HG03039 (cell line): ENCODE measurements at regions not wholly inside any gene's neighbourhood (a gene's known extent, or its start where the extent isn't known, plus 50 kb on each side); places are given as distances from the start of the nearest gene placed in this dataset.

Source experiments
- ATAC-seq: cut with Tn5 transposase; IDR thresholded peaks from one replicate; pipeline ENCODE4 v1.9.1; 2021; ENCODE audit warnings: mild to moderate bottlenecking, moderate library complexity; ENCODE audit not compliant: unreplicated experiment

DNA sequence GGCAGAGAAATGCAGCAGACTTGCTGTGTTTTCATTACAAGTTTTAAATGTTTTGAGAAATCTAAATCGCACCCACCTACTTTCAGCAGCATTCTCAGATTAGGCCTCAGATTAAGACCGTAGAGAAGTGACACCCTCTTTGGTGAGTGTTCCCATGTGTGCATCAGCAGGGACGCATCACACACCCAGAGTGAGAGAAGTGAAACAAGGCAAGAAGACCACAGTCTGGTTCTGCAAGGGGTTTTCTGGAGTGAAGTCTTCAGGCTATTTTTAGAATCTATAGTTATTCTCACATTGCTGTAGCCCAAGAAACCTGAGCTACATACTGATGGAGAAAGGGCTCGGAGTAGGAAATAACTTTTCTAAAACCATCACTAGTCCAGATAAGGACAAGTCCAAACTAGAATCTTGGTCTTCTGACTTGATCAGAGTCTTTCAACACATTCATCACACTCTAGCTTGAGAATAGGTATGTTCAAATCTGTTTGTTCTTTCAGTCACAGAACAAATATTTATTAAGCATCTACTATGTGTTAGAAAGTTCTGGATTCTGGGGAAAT, 1216.6 kb upstream of the PIK3C3 start:
- no peak for ATAC-seq

DNA sequence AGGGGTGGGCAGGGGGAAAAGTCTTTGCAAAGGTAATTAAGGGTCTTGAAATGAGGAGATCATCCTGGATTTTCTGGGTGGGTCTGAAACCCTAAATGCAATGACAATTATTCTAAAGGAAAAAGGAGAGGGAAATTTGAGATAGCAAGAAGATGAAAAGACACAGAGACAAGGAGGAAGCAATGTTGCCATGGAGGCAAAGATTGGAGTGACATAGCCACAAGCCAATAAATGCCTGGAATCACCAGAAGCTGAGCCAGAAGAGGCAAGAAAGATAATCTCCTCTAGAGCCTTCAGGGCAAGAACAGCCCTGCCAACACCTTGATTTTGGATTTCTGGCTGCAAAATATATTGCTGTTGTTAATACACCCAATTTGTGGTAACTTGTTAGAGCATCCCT, 1246.3 kb upstream of the PIK3C3 start:
- no peak for ATAC-seq

DNA sequence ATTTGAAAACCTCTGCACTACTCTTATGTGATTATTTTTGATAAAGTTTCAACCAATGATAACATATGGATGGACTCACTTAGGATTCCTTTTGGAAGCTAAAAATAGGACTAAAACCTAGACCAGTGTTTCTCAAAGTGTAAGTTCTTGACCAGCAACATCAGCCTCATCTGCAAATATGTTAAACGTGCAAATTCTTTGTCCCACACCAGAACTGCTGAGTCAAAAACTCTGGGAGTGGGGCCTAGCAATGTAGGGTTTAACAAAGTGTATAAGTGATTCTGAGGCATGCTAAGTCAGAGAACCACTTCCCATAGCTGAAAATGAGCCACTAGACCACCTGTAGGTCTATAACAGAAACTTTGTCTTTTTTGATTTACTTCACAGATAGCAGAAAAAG, 1247.2 kb upstream of the PIK3C3 start:
- no peak for ATAC-seq

DNA sequence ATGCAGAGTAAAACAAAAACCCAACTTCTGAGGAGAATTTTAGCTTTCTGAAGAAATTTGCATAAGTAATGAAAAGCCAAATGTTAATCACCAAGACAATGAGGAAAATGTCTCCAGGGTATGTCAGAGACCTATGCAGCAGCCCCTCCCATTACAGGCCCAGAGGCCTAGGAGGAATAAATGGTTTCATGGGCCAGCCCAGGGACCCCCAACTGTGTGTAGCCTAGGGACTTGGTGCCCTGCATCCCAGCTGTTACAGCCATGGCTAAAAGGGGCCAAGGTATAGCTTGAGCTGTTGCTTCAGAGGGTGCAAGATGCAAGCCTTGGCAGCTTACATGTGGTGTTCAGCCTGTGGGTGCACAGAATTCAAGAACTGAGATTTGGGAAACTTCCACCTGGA, 1256.9 kb upstream of the PIK3C3 start:
- no peak for ATAC-seq

DNA sequence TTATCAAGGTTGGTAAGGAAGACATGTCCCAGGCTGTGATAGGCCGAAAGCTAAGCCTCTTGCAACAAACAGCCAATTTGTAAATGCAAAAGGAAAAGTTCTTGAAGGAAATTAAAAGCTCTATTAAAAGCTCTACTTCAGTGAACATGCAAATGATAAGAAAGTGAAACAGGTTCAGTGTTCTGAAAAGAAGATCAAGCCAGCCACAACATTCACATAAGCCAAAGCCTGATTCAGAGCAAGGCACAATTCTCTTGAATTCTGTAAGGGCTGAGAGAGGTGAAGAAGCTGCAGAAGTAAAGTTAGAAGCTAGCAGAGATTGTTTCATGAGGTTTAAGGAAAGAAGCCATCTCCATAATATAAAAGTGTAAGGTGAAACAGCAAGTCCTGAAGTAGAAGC, 1259.5 kb upstream of the PIK3C3 start:
- no peak for ATAC-seq

DNA sequence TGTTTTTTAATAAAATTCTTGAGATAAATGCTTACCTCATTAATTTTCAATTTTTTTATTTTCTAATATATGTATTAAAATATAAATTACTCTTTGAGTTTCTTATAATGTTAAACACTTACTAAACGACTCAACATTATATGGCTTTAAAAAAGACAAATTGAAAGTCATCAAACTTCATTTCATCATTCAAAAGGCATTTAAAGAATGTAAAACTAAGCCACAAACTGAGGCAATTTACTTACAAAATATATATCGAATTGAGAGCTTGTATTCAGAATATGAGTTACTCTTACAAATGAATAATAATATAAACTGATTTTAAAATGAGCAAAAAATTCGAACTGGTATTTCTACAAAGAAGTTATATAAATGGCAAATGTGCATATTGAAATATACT, 1262.2 kb upstream of the PIK3C3 start:
- no peak for ATAC-seq

DNA sequence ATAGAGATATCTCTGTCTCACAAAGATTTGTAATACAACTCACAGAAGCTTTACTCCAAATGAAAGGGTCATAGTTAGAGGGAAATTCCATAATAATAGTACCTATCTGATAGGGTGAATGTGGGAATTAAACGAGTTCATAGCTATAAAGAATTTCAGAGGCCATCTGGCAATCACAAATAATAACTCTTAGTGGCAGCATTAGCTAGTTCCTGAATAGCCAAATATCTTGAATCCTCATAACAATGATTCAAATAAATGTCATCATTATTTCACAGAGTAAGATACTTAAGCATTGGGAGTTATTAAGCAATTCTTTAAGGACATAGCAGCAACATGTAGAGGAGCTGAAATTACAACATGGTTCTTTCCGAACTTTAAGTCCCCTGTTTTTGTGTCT, 1265.0 kb upstream of the PIK3C3 start:
- no peak for ATAC-seq

DNA sequence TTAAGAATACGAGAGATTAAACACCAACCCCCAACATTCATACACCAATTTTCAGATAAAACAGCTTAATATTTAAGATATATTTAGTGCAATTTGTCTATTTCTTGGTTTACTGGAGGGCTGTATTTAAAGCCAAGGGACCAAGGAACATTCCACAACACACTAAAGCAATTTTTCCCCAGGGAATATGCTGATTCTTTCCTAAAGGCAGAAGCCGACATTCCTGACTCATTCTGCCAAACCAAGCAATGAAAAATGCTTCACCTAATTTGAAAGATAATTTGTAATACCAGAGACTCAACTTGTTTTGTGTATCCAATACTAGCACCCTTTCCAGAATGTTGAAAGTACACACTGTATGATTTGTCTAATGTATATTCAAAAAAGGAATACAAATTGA, 1267.6 kb upstream of the PIK3C3 start:
- ATAC-seq = no peak

DNA sequence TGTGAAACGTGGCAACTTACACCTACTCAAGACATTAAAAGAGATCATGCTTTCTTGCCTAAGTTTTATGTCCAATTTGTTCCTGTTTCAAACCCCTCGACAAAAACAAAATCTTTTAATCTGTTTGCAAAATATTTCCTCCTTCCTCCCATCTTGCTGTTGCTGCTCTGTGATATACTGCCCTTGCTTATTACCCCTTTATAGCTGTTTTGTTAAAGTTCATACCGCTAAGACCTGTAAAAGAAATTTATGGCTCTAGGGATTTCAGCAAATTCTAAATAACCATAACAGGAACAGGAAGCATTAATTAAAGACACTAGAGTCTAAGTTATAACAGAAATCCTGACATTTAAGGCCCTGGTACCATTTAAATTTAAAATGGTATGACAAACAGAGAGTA, 1268.2 kb upstream of the PIK3C3 start:
- ATAC-seq = no peak

DNA sequence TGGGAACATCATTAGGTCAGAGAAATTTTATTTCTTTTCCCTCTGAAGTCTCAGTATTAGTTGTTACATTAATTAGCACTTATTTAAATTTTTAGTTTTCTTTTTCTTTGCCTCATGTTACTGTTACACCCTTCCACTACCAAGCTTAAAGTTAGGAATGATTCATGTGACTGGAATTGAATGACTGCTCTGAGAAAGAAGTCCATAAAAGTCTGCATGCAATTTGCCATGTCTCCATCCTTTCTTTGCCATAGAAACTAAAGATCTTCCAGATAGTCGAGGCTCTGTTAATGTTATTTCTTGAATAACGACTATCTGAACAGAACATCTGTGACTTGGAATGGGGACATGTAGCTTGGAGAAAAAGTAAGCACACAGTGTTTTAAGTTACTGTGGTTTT, 1269.8 kb upstream of the PIK3C3 start:
- ATAC-seq = no peak

DNA sequence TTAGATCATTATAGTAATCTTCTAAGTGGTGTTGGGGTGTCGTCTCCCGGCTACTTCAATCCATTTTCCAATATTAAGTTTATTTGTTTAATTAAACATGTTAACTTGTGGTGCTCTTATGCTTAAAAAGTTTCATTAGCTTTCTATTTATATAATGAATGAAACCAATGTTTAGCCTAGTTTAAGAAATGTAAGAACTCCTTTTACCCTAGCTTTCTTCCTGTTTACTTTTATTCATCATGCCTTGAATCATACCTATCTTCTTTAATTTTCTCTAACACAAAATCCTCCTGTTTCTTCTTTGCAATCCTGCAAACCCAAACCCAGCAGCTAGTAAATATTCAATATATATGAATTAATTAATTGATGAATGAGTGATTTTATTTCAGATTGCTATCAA, 1276.7 kb upstream of the PIK3C3 start:
- ATAC-seq = no peak

DNA sequence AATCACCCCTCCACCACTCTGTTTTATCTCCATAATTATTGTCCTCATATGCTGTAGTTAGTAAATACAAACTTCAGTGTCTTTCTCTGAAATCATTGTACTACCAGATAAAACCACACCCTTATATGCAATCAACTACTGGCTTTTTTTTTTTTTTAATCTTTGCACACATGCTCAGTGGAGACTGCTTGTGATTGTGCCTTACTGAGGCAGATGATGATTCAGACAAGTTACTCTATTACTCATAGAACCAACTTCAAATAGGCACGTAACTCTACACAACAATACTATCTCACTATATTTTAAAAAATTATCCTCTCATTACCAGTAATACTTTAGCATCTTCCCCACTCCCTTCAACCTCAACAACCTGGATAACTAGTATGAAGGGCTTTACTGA, 1278.4 kb upstream of the PIK3C3 start:
- ATAC-seq = no peak

DNA sequence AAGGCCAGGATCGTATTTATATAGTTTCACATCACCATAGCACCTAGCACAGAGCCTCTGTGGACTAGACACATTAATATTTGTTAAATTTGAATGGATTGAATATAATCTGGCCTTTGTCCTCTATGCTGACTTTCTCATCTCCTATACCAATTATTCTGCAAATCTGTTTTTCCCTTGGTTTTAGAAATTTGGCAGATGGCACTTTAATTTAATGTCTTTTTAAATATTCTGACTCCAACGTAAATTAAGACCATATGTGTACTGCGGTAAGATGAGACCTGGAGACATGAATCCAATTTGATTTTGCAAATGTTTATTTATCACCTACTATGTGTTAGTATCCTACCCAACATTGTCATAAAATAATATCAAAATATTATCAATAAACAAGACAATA, 1281.9 kb upstream of the PIK3C3 start:
- ATAC-seq = no peak

DNA sequence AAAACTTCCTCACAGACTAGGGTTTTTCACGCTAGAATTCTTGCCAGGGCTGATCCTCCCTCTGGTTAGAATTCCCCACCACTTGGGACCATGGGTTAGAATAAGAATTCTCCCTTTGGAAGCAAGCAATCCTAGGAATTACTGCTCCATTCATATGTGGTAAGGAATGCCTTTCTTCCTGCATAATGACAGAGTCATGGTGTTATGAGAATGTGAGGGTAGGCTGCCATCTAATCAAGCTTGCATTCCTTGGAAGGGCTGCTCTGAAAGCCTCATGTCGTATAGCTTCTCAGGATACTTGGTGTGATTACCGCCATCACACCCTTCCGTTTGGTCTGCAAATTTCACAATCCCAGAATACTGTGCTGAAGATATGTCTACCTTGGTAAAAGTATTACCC, 1282.4 kb upstream of the PIK3C3 start:
- no peak for ATAC-seq

DNA sequence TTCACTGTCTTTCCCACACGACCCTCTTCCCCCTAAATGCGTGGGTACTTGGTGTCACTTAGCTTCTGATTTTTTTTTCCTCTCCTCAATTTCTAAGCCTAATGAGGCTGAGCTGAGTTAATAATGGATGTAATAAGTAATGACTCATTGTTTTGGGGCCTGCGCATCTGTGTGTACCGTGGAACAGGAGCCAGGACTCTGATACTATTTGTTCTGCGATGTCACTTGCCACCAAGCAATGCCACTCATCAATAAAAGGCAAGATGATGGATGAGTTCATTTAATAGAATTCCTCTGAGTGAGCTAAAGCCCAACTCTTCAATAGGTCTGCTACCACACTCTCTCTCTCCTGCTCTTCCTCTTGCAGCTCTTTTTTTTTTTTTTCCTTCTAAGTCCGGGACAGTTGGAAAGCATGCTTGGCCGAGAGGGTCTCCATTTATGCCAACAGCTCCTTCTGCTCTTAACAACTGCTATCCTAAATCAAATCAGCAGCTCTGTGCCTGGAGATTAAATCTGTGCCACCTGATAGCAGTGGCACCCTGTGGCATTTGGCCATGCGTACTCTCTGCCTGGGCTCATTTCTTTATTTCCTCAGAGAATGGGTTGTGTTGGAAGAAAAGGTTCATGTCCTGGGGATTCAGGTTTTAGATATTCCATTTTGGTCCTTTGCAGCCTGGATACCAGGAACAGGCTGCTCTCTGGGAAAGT, 1284.2 kb upstream of the PIK3C3 start:
- ATAC-seq = no peak

DNA sequence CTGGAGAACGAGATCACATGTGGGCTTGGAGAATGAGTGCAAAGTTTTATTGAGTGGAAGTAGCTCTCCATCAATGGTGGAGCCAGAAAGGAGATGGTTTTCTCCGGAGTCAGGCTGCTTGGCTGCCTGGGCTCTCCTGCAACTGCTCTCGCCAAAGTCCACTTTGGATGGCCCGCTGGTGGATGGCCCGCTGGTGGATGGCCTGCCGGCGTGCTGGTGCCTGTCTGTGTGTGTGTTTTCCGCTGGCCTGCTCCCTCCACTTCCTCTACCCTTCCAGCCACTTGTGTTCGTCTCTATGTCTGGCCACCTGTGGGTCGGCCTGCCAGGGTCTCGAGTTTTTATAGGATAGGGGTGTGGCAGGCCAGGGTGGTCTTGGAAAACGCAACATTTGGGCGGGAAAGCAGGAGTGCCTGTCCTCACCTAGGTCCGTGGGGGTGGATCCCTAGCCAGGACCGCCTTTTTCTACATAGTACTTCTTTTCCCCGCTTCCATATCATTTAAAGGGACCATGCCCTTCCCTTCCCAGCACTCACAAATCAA, 1292.1 kb upstream of the PIK3C3 start:
- ATAC-seq = no peak

DNA sequence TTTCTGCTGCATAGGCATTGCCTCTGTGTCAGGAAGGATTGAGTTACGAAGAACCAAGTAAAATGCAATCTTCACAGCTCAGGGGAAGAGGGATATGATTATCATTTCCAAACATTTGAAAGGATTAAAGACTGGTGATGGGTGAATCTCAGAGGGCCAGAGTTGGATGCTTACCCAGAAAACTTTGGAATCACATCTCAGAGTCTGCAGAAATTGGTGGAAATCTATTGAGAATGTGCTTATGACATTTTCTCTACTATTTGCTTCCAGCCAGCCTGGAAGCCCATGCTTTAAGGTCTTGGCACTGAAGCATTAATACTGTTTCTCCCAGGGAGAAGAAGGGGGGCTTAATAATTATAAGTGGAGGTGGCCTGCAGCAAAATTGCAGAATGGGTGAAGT, 1301.4 kb upstream of the PIK3C3 start:
- no peak for ATAC-seq

DNA sequence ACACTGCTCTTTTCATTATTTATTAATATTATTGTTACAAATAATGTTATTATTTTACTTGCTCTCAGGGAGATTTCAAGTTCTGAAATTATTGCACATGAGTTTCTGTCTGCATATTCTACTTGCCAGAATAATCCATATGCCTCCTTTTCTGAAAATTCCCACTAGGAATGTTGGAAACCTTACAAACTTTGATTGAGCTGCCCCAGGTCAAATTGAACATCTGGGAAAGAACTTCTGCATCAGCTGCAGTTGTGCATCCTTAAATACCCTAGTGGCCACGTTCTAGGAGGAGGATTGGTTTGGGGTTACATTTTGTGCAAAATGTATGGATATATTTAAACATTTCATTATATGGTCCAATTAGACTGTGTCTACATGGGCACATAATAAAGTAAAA, 1302.7 kb upstream of the PIK3C3 start:
- ATAC-seq = no peak

DNA sequence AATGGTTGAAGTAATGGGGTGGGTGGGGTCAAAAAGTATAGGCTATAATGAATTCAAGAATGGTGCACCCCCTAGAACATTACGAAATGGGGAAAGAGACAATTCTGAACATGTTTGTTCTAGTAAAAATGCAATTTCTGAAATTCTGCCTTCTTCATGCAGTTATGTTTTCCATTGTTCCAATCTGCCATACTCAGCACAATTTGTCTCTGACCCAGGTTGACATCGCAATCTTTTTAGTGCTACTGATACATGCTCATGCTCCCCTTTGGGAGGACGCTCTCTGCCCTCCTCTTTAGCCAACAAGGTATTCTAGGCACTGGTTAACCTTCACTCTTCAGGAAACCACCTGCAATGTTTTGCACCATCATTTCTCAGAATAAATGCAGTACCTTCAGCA, 1303.9 kb upstream of the PIK3C3 start:
- no peak for ATAC-seq

DNA sequence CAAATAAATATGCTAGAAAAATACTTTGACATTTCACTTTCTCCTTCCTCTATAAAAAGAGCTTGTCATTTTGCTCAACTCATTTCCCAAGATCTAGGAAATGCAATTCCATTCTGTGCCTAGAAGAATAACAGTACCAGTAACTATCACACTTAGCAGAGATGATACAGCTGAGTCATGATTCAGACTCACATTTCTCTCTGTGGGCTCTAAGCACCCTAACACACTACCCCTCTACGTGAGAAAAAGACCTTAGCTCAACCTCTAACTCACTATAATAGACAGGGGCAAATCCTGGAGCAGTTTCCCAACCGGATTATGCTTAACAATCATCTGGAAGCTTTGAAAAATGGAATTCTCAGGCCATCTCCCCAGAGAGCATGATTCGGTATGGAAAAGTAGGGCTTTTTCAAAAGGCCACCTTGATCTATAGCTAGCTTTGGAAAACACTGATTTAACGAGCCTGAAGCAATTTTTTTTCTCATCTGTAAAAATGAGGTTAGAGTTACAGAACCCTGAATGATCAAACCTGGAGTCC, 1312.3 kb upstream of the PIK3C3 start:
- ATAC-seq = no peak

DNA sequence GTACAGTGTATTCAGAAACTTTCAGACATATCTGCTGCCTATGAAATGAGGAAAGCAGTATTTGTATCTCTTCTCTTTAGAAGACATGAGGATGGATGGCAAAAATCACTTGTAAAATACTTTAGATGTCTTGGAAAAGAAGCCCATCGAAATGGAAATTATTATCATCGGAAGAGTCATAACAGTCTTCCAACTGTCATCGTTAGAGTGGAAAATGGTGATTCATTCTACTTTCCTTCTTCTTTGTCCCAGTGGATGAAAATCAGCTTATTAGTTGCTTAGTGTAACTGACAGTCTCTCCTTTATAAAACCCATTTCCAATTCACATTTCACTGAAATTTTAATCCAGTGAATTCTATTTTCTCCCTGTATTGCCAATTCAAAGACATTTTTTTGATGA, 1323.7 kb upstream of the PIK3C3 start:
- no peak for ATAC-seq

DNA sequence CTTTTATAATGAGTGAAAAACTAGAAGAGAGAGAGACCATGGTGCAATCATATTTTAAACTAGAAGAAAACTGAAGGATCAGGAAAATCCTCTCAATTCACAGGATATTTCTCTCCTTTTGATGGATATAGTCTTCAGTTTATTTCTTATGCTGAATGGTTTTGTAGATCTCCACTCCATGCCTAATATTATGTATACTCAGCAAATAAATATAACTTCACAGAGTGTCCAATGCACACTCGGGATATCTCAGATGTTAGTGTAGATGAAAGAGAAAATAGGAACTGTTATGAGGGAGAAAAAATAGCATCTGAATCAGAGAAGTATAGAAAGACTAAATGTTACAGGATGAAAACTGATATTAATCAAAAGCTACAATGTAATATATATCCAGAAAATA, 1324.5 kb upstream of the PIK3C3 start:
- ATAC-seq = no peak

DNA sequence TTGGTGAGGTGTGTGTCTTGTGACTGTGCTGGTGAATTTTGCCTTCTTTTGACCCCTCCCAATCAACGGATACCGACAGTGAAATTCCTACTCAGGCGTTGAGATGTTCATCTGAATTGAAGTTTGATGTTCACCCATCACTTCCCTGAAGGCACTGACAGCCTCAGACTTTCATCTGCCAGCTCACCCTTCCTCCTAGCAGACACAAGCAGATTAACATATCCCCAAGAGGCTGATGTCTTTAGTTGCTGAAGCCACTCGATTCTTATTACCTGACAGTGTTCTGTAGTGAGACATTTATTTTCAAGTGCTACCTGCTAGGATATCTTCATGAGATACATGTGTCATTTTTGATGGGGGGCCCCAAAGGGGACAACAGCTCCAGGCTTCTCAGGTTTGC, 1330.1 kb upstream of the PIK3C3 start:
- ATAC-seq = no peak
